Choroid plexus epithelial cell (primary cell): ENCODE measurements at regions not wholly inside any gene's neighbourhood (a gene's known extent, or its start where the extent isn't known, plus 50 kb on each side); places are given as distances from the start of the nearest gene placed in this dataset.

Experiments used
- DNase-seq: peaks from one replicate; pipeline ENCODE4 v3.0.0-alpha.2; 2010; ENCODE audit warnings: low read depth
- H3K4me3 ChIP-seq: 2 replicates; pipeline ENCODE4 v1.5.1; 2011; ENCODE audit warnings: low read depth, mild to moderate bottlenecking, control low read depth, low read length, moderate library complexity
- CTCF ChIP-seq: conservative IDR thresholded peaks from 2 replicates; pipeline ENCODE4 v1.5.1; 2011; ENCODE audit warnings: low read depth, mild to moderate bottlenecking, control low read depth, inconsistent platforms, low read length, moderate library complexity

GRCh38 chr10:120735773-120736371, 115.3 kb upstream of the WDR11 start:
- peak; percentile 63 for DNase-seq
- TF ChIP-seq CTCF, result peak; percentile 66
- H3K4me3 ChIP-seq, result no peak overlapping the region

DNA sequence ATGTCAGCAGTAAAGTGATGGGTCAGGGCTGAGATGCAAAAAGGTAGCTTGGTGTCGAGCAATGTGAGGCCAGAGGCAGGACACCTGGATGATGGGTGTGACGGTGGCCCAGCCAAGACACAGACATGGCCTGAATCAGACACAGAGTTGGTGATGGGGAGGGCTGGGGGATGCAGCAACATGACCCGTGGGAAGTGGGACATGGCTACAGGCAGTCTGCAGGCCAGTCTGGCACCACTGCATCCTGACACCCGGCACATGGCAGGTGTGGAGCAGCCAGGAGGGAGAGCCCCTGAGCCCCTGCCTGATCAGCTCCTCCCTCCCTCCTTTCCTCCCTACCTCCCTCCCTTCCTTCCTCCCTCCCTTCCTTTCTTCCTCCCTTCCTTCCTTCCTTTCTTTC, 114.8 kb upstream of the WDR11 start:
- TF ChIP-seq CTCF, result no peak
- H3K4me3 ChIP-seq, result no peak overlapping the region
- no peak for DNase-seq

- TF ChIP-seq CTCF, result no peak
- no peak for DNase-seq
- no peak overlapping the region for H3K4me3 ChIP-seq
These were observed 112.5 kb upstream of the WDR11 start for GRCh38 chr10:120738658-120739057.

DNA sequence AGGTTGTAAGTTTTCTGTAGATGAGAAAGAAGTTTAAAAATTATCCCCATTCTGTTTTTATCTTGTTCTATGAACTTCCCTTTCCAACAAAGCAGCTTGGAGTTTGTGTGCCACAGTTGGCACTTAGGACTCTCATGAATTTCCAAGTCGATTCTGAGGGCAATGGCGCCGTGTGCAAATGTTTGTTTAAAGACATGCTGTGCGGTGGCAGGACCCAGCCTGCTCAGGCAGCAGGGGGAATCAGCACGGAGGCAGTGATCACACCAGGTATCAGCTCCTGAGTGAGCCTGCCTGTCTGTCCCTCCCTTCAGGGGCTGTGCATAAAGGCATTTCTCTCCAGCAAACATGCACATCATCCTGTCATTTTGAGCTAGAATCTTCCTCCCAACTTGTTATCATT, 109.8 kb upstream of the WDR11 start:
- DNase-seq, result no peak
- no peak for TF ChIP-seq CTCF
- H3K4me3 ChIP-seq, result no peak overlapping the region

GRCh38 chr10:120742373-120742772, 108.8 kb upstream of the WDR11 start:
- no peak overlapping the region for H3K4me3 ChIP-seq
- DNase-seq, result no peak
- TF ChIP-seq CTCF, result no peak

DNA sequence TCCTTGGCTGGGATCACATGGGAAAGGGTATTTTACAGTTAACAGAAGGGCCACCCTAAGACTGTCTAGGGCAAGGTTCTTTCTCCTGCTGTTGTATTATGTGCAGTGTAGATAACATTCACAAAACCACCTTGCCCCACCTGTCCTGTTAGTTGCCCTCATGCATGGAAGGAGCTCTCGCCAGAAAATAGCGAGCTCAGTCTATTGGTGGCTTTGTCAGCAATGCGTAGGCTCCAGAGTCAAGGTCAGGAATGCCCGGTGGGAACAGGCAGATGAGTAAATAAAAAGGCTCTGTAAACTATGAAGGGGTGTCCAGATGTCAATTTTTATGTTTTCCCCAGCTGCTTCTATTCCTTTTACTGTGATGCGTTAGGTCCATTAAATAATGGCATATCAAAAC, 107.1 kb upstream of the WDR11 start:
- TF ChIP-seq CTCF, result no peak
- H3K4me3 ChIP-seq, result no peak overlapping the region
- DNase-seq, result no peak

DNA sequence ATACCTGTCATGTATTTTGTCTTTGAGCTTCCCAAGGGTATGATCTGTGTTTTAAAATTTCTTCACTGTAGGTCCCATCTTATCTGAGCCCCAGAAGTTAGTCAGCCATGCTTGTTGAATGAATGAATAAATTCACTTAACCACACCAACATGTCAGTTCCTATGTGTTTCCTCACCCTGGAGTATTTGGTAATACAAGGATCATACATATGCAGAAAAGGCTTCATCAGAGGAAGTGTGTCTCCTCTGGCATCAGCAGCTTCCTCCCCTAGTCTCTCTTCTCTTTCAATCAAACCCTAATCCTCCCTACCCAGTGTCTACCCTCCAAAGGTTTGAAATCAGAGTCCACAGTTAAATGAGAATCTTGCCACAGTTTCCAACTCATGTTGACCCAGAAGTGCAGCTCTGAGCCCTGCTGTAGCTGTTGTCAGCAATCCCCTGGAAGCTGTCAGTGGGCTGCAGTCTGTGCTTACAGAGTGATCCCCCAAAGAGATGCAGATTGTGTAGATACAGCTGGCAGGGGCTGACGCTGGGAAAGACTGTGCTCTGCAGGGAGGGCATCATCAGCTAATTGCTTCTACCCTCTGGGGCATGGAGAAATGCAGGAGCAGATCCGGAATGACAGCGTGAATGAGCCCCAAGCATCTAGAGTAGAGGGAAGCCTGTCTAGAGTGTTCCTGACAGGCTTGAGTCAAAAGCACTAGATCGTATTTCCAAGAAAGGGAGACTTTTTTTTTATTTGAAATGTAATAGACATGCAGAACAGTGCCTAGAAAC, 105.0 kb upstream of the WDR11 start:
- DNase-seq, result no peak
- TF ChIP-seq CTCF, result no peak
- H3K4me3 ChIP-seq, result no peak overlapping the region
